GM18868 (cell line): ENCODE measurements at regions not wholly inside any gene's neighbourhood (a gene's known extent, or its start where the extent isn't known, plus 50 kb on each side); places are given as distances from the start of the nearest gene placed in this dataset.
"Not testable (repeated sequence)": the region's sequence is repeated elsewhere in the genome, so short reads cannot be mapped to it uniquely, and the experiment has no call there.

ENCODE experiments used
- ATAC-seq: cut with Tn5 transposase; IDR thresholded peaks from one replicate; pipeline ENCODE4 v1.9.1; 2021; ENCODE audit warnings: mild to moderate bottlenecking, moderate library complexity; ENCODE audit not compliant: unreplicated experiment

DNA sequence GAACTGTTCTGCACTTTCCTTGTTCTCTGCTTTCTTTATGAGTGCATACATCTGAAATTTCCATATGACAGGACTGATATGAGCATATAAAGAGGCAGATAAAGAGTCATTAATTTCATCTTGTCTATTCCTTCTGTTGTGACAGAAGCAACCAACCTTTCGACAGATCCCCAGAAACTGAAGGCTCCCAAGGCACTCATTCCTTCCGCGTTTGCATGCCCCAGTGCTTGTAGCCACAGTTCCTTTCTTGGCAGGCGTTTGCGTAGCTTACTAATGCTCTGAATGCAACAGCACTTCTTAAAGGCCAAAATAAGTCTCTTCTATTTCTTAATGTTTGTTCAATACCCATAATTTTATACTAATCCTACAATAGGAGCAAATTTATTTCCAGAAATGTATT lies 94.0 kb upstream of the TBL1X start:
- ATAC-seq, result no peak

DNA sequence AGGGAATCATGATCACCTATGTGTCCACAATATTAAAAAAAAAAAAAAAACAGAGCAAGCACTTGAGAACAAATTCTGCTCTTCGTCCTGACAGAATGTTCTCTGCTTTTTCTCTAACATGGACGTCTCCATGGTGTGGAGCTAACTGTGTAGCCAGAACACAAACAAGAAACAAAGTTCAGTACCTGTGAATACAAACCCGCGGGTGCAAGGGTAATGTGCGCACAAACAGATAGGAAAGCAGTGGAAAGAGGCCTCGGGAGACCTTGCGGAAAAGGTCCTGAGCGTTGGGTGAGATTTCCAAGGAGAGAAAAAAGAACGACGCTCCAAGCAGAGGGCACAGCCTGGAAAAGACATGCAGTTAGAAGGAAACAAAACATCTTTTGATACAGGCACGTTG lies 92.0 kb upstream of the TBL1X start:
- ATAC-seq, result no peak

DNA sequence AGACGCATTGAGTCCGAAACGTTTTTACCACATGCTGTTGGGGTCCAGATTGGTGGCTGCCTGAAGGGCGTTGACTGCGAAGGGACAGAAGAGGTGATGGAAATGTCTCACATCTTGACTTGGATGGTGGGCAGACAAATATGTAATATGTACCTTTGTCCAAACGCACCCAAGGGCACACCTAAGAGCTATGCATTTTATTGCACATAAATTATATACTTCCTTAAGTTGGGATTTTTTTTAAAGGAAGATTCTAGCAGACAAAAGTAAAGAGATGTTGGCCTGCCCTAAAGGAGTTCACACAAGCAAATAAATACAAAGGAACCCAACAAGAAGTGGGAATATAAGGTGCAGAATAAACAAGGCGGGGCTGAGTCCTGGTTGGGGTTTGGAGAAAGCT lies 91.1 kb upstream of the TBL1X start:
- no peak for ATAC-seq

DNA sequence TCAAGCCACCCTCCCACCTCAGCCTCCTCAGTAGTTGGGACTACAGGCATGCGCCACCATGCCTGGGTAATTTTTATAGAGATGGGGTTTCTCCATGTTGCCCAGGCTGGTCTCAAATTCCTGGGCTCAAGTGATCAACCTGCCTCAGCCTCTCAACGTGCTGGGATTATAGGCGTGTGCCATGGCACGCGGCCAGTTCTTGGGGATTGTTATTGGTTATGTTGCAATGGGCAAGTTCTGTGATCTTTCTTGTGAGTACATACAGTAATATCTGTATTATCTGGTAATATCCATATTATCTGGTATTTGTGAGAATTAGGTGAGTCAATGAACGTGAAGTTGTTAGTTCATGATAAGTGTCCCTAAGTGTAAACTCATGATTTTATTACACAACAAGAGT lies 90.3 kb upstream of the TBL1X start:
- ATAC-seq, result no peak

DNA sequence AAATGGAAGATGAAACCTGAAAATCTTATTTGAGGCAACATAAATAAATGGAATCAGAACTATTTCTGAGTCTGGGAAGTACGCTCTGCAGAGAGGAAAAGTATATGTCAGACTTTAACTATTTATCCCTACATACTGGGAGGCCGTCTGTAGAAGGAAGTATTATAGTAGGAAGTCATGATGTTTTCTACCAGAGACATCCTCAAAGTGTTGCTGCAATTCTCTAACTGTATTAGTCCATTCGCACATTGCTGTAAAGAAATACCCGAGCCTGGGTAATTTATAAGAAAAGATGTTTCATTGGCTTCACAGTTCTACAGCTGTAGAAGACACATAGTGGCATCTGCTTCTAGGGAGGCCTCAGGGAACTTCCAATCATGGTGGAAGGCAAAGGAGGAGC lies 88.7 kb upstream of the TBL1X start:
- no peak for ATAC-seq

DNA sequence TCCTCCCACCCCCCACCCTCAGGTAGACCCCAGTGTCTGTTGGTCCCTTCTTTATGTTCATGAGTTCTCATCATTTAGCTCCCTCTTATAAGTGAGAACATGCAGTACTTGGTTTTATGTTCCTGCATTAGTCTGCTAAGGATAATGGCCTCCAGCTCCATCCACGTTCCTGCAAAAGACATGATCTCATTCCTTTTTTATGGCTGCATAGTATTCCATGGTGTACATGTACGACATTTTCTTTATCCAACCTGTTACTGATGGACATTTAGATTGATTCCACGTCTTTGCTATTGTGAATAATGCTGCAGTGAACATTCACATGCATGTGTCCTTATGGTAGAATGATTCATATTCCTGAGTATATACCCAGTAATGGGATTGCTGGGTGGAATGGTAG lies 87.6 kb upstream of the TBL1X start:
- not testable (repeated sequence) for ATAC-seq

DNA sequence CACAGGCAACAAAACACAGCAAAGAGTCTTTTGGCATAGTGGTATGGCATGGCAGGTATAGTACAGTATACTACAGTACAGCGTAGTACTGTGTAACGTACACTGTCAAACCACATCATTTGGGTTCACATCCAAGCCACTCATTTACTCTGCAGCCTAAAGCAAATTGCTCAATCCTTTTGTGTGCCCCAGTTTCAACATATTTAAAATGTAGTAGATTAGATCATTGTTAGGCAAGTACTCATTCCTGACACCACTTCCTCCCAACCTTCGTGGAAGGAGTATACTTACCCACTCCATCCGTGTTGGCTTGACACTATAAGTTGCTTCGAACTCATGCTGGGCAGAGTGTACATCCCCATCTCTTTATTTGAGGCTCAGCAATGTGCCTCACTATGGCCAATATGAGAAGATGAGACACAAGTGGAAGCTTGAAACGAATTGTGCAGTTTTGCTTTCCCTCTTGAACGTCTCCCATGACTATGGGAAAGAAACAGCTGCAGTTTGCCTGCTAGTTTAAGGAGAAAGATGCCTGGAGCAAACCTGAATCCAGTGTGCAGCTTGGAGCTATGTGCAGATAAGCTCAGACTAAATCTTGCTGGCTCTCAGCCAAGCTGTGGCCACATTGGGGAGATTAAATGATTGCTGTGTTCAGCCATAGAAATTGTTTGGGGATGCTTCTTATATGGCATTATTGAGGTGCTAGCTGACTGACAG lies 85.7 kb upstream of the TBL1X start:
- ATAC-seq, result no peak

DNA sequence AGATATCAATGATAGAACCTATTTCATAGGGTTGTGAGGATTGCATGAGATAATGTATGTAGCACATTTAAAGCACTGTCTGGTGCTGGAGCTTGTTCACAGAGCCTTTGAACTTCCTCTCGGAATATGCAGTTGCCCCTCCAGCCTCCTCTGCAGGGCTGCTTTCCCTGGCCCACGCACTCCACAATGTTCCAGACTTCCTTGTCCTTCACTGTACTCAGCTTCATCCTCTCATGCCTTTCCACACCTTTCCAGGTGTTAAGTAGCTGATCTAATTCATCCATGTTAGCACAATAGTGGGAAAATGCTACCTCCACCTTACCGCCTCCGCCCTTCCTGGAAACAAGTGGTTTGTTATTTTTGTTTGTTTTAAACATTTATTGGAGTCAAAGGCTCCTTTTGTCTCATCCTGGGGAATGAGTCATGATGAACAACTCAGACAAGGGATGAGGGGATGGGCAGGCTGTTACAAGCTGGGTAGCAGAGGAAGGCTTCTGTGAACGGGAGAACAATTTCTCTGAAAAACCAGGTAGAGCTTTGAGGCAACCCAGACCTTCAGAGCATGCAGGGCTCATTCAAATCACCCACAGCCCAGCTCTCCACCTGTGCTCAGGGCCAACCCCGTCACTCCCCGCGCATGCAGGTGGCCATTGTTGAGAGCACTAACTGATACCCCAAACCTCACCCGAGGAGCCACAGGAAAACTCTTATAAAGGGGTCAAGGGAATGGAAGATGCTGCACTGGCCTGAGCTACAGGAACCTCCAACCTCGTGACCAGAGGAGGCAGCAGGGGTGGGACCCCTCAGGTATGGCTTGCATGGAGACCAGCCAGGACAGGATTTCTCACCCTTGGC lies 84.9 kb upstream of the TBL1X start:
- ATAC-seq, result no peak

DNA sequence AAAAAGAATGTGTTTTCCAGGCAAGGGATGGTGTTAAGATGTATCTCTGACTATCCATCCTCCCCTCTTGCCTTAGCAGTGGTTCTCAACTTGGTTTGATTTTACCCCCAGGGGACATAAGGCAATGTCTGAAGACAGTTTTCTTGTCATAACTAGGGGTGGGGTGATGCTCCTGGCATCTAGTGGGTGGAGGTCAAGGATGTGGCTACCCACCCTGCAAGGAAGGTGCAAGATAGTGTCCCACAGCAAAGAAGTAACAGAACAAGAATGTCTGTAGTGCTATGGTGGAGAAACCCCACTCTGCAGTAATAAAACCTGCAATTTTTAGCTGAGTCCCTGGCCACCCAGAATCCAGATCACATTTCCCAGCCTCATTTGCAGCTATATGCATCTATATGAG lies 81.2 kb upstream of the TBL1X start:
- ATAC-seq, result no peak

DNA sequence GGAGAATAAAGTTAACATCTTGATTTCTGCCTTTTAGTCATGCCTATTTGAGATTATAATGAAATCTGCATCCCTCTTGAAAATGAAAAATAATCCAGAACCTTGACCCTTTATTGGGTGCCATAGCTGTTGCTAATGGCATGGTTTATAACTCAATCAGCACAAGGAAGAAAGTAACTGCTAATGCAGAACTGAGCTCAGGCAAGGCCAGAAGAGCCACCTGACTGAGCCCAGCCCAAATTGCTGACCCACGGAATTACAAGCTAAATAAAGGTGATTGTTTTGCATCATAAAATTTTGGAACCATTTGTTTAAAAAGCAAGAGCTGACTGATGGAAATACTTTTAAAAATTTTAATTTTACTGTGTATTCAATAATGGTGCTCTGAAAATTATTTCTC lies 76.4 kb upstream of the TBL1X start:
- no peak for ATAC-seq

DNA sequence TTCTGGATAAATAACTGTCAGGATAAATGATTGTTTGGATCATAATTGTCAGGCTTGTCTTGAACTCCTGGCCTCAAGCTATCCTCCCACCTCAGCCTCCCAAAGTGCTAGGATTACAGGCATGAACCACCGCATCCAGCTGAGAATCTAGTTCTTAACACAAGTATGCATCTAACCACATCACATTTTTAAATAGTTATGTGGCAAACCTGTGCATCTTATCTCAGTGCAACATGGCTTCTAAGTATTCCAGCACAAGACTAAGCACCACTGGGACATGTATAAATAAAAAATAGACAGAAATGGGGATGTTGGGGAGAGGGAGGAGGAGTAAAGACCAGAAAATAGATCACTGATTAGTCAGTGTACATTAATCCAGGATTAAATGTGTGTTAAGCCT lies 74.7 kb upstream of the TBL1X start:
- no peak for ATAC-seq

DNA sequence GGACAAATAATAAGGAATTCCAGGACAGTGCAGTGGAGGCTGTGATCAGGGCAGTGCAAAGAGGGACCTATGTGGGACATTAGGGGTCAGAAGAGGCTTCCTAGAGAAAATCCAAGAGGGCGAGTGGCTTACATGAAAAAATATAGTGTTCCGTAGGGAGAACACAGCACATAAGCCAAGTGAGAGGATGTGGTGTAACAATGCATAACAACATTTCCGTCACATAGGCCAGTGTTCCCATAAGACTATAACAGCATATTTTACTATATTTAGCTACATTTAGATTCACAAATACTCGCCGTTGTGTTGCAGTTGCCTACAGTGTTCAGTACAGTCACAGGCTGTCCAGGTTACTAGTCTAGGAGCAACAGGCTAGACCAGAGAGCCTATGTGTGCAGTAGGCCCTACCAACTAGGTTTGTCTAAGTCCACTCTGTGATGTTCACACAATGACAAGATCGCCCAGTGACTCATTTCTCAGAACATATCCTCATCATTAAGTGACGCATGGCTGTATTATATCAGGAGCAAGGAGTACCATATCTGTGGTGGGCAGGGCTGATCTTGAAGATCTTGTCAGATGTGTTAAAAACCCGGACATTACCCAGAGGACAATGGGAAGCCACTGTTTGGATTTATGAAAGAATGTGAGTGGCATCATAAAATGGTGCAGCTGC lies 74.0 kb upstream of the TBL1X start:
- no peak for ATAC-seq

DNA sequence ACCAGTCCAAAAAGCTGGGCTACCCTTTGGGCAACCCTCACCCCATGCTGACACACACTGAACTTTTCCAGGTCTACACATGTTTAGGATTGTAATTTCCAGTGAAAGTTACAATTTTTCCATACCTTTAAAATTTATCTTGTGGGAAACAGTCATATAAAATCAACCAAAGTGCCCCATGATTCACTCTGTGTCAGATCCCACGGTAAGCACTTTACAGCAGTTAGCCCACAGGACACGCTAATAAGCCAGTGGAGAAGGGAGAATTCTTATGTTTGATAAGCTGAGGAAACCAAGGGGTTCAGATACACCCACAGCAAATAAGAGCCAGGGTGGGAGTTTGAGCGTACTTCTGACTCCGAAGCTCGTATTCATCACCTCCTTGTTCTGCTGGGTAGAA lies 72.4 kb upstream of the TBL1X start:
- no peak for ATAC-seq

DNA sequence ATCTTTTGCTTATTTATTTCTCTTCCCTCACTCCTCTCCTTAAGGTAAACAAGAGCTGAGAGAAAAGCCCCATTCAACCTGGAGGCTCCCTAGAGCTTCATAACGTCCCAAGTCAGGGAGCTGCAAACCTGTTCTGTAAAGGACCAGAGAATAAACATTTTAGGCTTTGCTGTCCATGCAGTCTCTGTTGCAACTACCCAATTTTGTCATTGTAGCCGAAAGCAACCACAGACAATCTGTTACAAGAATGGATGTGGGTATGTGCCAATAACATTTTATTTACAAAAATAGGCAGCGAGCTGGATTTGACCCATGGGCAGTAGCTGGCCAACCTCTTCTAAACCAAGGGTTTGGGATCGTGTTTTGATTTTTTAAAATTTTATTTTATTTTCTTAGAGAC lies 71.3 kb upstream of the TBL1X start:
- no peak for ATAC-seq

DNA sequence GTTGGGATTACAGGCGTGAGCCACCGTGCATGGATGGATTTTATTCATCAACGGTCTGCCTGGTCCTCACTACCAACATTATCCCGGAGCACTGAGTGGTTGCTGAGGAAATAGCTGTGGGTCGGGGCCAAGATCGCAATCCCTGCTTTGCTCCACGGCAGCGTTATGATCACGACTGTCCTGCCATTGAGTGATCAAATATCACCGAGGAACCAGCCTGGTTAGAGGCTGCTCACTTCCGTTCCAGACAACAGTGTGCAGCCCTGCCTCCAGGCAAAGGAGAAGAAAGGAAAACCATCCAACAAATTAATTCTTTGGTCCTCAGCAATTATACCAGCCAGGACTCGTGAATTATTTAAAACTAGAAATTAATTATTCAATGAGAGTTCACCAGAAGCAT lies 70.6 kb upstream of the TBL1X start:
- no peak for ATAC-seq

DNA sequence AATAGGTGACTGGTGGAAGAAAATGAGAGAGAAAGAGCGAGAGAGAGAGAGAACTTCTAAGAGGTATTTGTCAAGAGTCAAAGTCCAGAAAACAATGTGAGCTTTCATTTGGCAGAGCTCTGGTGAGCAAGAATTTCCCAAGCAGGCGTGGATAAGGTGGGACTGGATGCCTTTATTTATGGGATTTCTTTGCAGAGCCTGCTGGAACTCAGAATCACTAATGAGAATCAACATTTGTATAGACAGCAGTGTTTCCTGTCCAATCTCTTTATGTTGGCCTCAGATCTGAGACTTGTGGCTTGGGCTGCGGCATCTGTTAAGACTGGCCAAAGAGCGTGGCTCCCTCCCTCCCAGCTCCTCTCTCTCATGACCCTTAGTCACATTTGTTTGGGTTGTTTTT lies 67.9 kb upstream of the TBL1X start:
- no peak for ATAC-seq

DNA sequence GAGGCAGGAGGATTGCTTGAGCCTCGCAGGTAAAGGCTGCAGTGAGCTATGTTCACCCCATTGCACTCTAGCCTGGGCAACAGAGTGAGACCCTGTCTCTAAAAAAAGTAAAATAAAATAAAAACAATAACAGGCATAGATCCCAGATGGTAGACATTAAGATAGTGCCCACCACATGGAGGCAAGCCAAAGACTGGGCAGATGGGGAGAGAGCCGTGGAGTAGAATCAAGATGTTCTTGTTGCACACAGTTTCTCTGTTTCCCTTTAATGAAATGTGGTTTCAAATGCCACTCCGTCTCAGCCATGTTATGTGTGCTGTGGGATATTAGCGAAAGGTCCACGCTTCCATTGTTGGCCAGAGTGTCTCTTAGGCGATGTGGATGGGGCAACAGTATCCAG lies 63.8 kb upstream of the TBL1X start:
- ATAC-seq, result no peak

DNA sequence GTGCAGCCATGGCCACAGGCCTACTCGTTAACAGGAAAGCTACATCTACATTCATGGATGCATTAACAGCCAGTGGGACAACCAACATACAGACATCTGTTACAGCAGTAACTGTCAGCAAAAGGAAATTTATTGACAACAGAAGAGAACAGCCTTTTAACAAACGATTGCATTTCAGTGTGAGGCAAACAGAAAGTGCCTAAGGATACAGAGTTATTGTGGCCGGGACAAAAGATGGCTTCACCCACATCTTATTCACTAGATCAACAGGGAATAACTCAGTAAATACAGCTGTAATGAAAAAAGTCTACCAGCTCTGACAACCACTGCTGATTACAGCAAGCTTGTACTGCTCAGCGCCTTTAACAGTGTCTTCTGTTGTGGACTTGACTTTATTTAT lies 61.5 kb upstream of the TBL1X start:
- no peak for ATAC-seq

DNA sequence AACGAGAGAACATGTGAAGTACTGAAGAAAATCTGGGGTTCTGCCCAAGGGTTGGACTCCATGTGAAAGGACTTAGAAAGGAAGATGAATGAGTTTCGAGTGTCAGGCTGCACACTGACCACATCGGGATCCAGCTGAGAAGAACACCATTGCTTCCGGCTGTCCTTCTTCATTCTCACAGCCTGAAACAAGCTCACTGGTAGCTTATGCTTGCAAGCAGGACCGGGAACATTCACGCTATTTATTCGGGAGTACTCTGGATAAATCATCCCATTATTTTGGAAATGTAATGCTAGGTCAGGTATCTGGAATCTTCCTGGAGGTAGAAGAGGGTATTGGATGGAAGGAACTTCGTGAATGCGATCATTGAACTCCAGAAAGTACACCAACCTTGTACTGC lies 59.2 kb upstream of the TBL1X start:
- ATAC-seq, result not testable (repeated sequence)

DNA sequence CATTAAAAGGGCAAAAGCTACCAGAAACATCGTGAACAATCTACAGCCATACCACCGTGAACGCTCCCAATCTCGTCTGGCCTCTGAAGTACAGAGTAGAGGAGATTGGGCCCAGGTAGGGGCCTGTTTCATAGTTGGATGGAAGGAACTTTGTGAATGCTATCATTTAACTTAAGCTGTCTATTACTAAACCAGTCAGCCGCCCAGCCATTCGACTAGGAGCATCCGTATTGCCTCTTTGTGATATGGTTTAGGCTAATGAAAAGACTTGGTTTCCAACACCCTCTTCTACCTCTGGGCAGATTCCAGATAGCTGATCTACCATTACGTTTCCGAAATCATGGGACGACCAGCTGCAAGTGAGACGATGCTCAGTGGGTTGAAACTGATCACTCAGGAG lies 54.0 kb upstream of the TBL1X start:
- ATAC-seq, result not testable (repeated sequence)

DNA sequence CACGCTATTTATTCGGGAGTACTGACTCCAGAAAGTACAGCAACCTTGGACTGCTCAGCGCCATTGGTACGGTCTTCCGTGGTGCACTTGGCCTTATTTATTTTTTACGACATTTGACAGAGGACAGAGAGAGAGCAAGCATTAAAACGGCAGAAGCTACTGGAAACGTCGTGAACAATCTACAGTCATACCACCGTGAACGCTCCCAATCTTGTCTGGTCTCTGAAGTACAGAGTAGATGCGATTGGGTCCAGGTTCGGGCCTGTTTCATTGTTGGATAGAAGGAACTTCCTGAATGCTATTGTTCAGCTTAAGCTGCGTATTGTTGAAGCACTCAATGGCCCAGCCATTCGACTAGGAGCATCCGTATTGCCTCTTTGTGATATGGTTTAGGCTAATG lies 53.2 kb upstream of the TBL1X start:
- not testable (repeated sequence) for ATAC-seq

DNA sequence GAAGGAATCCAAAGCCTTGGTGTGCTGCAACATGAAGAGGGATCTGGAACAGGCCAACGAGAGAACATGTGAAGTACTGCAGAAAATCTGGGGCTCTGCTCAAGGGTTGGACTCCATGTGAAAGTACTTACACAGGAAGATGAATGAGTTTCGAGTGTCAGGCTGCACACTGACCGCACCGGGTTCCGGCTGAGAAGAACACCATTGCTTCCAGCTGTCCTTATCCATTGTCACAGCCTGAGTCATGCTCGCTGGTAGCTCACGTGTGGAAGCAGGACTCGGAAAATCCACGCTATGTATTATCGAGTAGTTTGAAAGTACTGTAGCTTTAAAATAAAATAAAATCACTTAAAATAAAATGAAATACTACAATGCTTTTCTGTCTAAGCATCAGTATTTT lies 50.4 kb upstream of the TBL1X start:
- ATAC-seq, result no peak
